ENCODE measurements at regions not wholly inside any gene's neighbourhood (a gene's known extent, or its start where the extent isn't known, plus 50 kb on each side); places are given as distances from the start of the nearest gene placed in this dataset.
"Not testable (repeated sequence)": the region's sequence is repeated elsewhere in the genome, so short reads cannot be mapped to it uniquely, and the experiment has no call there.

DNA sequence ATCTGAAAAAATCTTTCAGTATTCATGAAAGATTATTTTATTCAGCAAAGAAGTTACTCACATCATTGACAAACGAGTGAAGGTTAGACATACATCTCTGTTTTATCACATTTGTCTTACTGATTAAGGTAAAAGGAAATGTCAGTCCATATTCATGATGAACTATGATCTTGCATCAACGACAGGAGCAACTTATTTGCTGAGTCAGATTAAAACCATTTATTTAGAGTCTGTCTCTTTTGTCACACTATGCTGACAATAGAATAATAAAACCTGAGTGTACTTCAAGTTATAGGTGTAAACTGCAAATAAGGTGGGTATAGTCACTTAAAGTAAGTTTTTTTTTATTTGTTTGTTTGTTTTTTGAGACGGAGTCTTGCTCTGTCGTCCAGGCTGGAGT, 216.5 kb upstream of the SEMA3C start:
- DNase-seq (ENCODE audit: low read depth): no peak

DNA sequence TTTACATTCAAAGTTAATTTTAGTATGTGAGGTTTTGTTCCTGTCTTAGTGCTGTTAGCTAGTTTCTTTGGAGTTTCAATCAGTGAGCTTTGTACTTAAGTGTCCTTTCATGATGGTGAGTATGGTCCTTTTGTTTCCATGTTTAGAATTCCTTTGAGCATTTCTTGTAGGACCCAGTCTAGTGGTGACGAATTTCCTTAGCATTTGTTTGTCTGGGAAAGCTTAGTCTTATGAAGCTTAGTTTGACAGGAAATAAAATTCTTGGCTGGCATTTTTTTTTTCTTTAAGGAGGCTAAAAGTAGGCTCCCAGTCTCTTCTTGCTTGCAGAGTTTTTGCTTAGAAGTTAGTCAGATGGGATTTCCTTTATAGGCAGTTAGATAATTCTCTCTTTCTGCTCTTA, 209.2 kb upstream of the SEMA3C start:
- no peak for DNase-seq (ENCODE audit: low read depth)

DNA sequence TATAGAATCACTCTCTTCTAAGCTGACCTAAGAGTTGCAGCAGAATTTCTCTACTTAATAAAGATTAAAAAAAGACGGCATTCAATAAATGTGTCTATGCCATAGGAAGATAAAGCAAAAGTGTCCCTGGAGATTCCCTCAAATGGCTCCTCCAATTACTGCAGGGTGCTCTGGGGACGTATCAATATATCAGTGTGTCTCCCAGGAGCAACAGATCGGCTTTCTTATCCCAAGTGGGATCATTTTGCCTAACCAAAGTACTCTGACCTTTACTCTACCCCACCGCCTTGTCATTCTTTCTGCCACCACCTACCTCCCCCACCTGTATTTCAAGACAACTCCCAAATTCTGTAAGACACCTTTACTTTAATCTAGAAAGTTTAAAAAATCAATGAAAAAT, 202.0 kb upstream of the SEMA3C start:
- DNase-seq (ENCODE audit: low read depth): no peak

DNA sequence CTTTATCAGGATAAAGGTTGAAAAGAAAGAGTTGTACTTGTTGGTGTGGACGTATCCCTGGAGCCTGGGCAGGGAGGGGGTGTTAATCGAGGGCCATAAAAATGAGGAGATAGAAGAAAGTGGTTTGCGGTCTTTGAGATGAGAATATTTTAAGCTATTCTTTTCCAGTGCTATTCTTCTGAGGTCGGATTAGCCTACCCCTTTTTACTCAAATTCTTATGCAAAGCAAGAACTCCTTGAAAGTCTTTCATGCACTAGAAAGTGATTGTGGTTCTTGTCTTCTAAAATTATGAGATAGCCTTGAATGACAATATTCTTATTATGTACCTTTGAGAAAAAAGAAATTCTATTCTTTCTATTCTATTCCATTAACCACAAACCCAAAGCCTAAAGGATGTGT, 201.3 kb upstream of the SEMA3C start:
- no peak for DNase-seq (ENCODE audit: low read depth)

DNA sequence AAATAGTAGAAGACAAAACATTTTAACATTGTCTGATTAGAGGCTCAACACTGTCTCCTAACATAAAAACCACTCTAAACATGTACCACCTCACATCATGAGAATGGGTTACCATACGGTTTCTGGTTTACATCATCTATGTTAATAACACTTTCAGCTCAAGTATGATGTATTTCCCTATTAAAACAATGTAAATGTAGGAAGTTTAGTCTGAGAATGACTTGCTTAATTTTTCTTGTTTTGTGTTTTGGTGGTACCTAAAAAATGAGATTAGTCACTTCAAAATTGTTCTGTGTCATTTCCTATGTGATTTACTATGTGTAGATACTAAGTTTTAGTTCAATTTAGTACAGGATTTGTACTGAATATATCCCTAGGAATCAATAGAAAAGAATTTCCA, 195.8 kb upstream of the SEMA3C start:
- no peak for DNase-seq (ENCODE audit: low read depth)

DNA sequence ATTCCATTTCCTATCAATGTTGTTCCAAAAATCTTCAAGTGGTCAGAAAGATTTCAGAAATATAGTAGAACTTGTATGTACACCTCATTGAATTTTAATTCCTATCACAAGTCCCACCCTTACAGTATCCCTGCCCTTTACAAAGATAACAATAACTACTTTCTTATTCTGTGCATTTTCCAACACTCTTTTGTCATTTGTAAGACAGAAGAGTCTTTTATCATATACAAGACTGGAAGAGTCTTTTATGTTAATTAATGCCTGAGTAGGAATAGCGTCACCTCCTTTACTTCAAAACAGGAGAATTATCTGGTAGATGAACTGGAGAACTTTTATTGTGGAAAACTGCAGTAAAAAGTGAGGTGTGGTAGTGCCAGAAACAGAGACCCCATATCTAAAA, 193.9 kb upstream of the SEMA3C start:
- DNase-seq (ENCODE audit: low read depth): no peak

DNA sequence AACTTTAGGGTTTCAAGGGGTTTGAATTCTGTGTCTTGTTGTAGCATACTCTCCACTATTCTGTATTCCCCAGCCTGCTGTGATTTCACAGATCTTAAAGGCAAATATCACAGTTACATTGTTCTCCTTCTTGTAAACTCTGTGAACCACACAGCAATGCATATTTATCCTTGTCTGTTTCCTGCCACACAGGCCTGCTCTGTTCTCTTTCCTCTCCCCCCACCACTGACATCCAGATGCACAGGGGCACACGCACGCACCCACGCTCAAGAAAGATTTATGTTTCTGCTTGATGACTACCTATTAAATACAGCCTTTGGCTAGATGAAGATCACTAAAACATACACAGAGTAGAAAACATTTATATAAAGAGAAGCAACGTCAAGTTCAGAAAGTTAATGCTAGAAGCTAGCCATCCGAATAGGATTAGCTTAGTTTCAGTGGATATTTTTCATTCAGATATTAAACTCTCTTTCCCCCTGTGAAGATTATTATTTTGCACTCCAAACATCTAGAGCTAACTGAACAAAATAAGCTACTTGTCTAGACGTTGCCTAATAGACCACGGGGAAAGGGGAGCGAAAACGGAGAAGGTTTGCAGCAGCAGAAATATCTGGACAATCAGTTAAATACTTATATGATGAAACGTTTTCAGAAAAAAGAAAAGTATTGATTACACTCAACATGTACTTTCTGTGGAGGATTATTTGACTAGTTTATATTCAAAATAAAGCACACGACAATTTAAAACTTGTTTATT, 193.1 kb upstream of the SEMA3C start:
- no peak for DNase-seq (ENCODE audit: low read depth)

DNA sequence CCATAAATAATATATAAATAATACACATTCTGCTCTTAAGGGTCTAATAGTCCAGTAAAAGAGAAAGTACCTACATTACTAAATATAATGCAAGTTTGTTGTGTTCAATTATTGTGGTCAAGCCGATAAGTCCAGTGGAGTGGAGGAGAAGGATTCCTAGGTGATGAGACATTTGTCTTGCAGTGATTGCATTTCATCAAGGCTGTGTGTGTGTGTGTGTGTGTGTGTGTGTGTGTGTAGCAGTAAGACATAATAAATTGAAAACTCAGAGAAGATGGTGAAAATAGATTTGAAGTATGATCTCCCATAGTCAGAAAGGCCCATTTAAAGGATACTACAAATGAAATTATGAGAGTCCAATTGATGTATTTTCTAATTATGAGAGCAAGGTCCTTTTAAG, 192.5 kb upstream of the SEMA3C start:
- DNase-seq (ENCODE audit: low read depth): no peak

DNA sequence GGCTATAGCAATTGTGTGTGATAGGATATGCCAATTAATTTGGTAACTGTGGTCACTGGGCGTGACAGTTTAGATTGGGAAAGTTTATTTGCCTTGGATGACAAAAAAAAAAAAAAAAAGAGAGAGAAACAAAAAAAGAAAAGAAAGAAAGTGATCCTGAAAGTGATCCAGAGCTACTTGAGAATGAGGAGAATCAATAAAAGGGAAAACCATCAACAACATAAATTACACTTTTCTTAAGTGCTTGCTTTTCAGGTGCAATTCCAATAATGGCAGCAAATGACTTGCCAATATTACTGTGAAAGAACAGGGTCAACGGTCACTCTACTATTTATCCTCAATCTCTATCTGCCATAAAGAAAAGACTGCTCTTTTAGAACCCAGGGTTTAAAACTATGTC, 191.8 kb upstream of the SEMA3C start:
- DNase-seq (ENCODE audit: low read depth): no peak

DNA sequence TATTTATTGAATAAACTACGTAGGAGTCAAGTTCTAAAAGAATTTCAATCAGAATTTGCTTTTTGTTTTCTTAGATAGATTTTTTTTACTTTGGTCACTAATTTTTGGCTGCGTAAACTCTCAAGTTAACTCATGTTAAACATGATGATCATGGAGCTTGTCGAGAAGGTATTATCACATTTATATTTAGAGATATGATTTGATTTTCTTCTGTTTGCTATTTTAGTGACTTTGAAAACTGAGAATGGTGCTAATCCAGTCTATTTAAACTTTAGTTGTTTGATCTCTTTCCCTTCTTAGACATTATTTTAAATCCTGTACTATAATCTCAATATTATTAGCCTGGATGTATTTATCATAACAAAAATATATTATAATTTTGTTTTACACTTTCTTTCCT, 179.4 kb upstream of the SEMA3C start:
- no peak for DNase-seq (ENCODE audit: low read depth)

DNA sequence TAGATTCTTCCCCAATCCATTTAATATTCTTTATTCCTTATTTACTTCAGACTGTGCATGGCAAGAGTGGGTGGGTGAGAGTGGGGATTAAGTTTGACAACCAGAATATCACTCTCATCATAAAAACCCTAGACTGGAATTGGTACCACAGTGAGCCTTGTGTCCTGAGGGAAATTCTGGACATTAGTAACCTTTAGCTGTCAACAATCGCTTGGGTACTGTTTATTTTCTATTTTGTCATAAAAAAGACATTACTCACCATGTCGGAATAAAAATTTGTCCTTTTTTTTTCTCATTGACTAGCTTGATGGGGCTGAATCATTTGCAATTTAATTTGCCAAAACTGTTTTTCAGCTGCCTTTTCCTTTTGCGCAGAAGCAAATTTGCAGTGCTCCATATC, 176.1 kb upstream of the SEMA3C start:
- DNase-seq (ENCODE audit: low read depth): no peak

DNA sequence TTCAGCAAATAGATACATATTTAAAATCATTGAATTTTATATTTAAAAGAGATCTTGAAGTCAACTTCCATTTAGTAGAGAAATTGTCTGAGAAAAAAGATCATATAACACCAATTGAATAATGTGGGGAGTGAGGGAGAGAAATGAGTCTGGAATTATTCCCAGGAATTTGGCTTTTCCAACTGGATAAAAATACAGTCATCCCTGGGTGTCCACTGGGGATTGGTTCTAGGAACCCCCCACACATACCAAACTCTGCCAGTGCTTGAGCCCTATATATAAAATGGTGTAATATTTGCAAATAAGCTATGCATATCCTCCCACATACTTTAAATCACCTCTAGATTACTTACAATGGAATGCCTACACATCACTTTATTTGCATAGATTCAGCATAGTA, 162.8 kb upstream of the SEMA3C start:
- no peak for DNase-seq (ENCODE audit: low read depth)

DNA sequence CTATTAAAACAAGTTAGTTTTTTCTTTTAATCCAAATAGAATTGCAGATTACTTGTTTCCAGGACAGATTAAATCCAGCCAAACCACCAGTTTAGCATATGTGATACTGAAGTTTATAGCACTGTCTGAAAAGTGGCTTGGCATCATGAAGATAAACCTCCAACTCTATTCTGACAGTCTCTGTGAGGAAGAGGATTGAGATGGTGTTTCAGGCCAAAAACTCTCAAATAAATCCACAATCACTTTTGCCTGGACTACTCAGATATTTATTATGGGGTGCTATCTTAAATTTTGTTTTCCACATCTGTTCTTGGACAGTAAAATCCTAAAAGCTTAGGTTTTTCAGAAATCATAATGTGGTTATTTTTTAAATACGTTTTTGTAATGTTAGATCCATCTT, 161.7 kb upstream of the SEMA3C start:
- DNase-seq (ENCODE audit: low read depth): no peak

DNA sequence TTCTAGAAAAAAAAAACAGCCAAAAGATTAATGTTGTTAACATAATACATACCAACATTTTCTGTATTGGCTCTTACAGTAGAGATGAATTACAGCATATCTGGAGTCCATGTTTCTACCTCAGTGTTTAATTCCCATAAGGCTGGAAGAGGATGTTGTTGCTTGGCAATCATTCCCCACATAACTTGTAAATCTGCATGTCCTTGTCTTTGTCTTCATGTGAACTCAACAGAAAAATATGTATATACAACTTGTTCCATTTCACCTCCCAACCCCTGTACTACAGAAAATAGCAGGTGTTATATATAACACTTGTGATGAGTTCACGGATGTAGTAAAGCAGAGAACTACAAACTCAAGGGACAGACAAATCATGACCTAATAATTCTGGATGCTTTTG, 160.9 kb upstream of the SEMA3C start:
- DNase-seq (ENCODE audit: low read depth): no peak

DNA sequence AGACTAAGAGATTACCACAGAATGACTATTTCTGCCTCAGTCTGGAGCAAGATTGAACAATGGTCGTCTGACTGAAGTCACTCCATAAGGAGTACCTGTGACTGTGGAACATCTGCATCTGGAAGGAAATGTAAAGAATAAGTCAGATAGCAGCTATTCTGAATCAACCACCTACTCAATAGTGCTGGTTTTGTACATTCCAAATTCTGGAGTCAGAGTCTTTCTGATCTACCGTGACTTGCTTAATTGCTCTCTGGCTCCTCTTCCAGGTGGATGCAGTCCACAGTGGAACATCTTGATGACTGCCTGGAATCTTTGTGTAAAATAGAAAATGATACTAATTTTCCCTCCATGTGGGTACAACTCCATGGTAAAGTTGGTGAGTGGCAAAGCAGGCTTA, 156.3 kb upstream of the SEMA3C start:
- no peak for DNase-seq (ENCODE audit: low read depth)

DNA sequence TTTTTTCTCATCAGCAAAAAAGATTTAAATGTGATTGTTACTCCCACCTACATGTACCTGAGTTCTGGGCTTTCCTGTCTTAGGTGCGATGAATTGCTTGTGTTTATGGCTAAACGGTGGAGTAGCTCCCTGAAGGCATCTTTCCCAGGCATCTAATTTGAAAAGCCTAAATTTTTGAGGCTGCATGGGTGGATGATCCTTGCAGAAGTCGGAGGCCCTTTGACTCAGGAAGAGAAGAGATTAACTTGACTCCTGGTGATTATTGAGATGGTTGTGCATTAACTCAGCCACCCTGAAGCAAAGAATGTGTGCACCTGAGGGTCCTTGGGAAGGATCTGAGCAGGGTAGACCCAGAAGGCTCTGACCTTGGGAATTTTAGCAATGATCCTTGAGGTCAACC, 155.6 kb upstream of the SEMA3C start:
- no peak for DNase-seq (ENCODE audit: low read depth)

DNA sequence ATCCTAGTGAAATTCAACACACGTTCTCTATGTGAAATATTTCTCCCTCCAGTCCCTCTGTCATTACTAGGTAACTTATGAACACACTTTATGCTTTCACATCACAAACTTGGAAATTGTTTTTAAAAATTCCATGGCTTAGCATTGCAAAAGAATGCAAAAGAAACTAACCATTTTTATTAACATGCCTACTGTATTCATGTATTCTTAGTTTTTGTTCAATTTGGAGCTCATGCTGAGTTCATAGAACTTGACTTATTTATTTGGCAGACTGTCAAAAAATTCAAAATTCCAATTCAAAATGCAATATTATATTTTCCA, 155.0 kb upstream of the SEMA3C start:
- no peak for DNase-seq (ENCODE audit: low read depth)

DNA sequence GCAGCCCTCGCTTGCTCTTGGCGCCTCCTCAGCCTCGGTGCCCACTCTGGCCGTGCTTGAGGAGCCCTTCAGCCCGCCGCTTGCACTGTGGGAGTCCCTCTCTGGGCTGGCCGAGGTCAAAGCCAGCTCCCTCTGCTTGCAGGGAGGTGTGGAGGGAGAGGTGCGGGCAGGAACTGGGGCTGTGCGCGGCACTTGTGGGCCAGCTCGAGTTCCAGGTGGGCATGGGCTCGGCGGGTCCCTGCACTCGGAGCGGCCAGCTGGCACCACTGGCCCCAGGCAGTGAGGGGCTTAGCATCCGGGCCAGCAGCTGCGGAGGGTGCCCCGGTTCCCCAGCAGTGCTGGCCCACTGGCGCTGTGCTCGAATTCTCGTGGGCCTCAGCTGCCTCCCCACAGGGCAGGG, 152.1 kb upstream of the SEMA3C start:
- DNase-seq (ENCODE audit: low read depth): no peak

DNA sequence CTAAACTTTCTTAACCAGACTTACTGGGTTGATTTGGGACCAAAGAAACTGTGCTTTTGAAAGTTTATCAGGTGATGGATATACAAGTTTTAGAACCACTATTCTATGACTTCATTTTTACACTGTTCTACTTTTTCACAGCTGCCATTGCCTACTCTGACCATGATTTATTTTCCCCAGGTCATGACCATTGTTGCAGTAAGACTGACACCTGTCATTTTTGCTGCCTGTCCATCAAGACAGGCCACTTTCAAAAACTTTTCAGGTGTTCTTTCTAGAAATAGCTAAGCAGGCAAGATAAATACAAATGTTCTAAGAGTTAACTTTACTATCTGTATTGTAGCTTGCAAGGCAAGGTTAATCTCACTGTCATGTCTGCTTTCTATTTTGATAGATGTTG, 147.9 kb upstream of the SEMA3C start:
- DNase-seq (ENCODE audit: low read depth): no peak

DNA sequence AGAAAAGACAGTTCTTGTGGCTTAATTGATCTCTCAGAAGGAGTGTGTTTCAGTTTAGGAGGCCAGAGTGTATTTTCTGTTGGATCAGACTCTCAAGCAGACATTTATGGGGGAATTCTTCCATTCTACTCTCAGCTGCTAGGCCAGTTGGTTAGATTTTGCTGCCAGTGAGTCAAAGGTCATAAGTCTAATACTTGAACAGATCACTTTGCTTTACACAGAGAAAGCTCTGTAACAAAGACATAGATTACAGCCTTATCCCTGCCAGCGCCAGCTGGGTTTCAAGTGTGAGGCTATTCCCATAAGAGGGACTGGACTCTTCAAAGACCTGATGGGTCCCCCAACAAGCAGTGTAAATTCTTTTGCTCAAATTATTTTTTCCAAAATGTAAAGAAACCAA, 145.6 kb upstream of the SEMA3C start:
- DNase-seq (ENCODE audit: low read depth): no peak

DNA sequence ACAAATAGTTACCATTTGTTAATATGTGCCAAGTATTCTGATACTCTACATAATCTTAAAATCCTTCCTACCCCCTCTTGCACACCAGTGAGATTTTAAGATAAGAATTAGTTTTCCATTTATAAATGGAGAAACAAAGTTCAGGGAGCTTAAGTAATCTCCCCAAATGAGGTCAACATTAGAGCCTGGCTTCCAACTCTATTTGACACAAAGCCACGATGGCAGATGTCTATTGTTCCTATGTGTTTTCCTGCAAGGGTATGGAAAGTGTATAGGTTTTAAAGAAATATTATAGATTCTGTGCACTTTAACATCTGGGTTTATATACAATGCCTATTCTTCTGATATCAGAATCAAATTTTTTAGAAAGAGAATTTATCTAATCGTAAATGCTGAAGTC, 143.9 kb upstream of the SEMA3C start:
- DNase-seq (ENCODE audit: low read depth): no peak

DNA sequence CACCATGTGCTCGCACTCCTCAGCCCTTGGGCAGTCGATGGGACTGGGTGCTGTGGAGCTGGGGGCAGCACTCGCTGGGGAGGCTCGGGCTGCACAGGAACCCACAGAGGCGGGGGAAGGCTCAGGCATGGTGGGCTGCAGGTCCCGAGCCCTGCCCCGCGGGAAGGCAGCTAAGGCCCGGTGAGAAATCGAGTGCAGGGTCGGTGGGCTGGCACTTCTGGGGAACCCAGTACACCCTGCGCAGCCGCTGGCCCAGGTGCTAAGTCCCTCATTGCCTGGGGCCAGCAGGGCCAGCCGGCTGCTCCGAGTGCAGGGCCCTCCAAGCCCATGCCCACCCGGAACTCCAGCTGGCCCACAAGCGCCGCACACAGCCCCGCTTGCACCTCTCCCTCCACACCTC, 138.6 kb upstream of the SEMA3C start:
- not testable (repeated sequence) for DNase-seq (ENCODE audit: low read depth)

DNA sequence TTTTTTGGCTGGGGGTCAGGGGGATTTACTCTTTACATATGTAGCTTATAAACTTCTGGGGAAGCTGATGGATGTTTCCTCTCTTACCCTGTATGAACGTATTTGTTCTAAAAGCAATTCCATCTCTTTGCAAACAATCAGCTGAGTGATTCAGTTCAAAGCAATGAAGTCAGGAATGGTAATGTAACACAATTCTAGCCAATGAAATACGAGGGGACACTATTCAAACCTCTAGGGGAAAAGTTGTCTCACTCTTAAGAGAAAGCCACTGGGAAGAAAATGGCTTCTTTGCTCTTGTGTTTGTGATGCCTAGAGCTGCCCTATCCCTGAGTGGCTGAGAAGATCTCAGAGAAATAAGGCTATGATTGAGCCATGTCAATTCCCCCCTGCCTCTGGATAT, 134.8 kb upstream of the SEMA3C start:
- no peak for DNase-seq (ENCODE audit: low read depth)

DNA sequence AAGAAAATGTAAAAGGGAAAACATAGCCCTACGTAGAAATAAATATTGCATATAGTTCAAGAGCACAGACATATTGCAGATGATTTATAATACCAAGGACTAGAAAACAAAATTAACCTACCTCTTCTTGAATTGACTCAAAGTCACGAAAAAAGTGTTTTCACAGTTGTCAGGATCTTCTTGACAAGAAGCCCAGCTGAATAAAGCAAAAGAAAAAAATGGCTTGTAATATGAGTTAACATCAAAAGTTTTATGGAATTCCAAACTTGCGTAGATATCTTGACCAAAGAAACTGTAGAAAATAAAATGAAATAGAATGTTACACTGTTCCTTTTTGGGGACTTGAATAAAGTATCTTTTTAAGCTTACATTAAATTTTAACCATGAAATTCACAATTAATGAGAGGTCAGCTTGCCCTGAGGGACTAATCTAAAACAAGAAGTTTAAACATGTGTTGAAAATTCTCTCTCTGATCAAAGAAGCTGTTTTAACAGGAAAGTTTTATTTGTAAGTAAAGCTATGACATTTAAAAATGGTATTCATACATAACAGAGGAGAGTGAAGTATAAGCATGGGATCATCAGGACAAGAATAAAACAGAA, 133.1 kb upstream of the SEMA3C start:
- DNase-seq (ENCODE audit: low read depth): no peak
